ENCODE measurements at regions not wholly inside any gene's neighbourhood (a gene's known extent, or its start where the extent isn't known, plus 50 kb on each side); places are given as distances from the start of the nearest gene placed in this dataset.
"Not testable (repeated sequence)": the region's sequence is repeated elsewhere in the genome, so short reads cannot be mapped to it uniquely, and the experiment has no call there.

DNA sequence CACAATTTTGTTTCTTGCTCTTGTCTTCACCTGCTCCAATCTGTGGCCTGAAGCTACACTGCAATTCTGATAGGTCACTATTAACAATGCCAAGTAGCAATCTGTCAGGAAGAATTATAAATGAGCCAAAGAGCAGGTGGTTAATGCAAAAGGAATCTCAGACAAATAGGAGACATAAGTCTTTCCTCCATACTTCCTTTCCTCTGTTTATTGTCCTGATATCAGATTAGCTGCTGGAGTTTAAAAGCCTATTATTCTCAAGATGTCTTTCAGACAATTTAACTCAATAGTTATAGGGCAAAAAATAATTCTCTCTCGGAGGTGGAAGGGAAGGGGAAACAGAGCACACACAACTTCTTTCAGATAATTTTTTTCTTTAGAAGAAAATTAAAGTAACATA, 491.6 kb downstream of the MFSD1 start:
- no peak overlapping the region for H3K4ac ChIP-seq (ENCODE audit: low read length)
- no peak overlapping the region for H2BK120ac ChIP-seq (ENCODE audit: low read depth, low read length)
- no peak overlapping the region for H3K23ac ChIP-seq (ENCODE audit: low read depth, low read length, poor library complexity)
- H3K18ac ChIP-seq (ENCODE audit: low read length), result no peak overlapping the region
- H3K14ac ChIP-seq (ENCODE audit: low read length), result no peak overlapping the region
- H3K4me2 ChIP-seq (ENCODE audit: insufficient read depth, low read length, poor library complexity, severe bottlenecking), result no peak overlapping the region
- no peak overlapping the region for H4K8ac ChIP-seq (ENCODE audit: low read depth, low read length)
- no peak overlapping the region for H3K4me3 ChIP-seq (ENCODE audit: low read length in 2 of 2)
- H2BK15ac ChIP-seq (ENCODE audit: low read length), result no peak overlapping the region
- H3K4me1 ChIP-seq (ENCODE audit: control insufficient read depth in 2 of 2, insufficient read depth in 1 of 2, low read depth in 1 of 2, low read length in 2 of 2), result no peaks in the 10 kb centered on the region
- no peaks in the 10 kb centered on the region for H3K9me3 ChIP-seq (replicated peaks in 1 of 2; ENCODE audit: control insufficient read depth in 2 of 2, insufficient read depth in 1 of 2, low read depth in 1 of 2, low read length in 2 of 2)
- H3K79me1 ChIP-seq (ENCODE audit: low read depth, low read length), result no peaks in the 10 kb centered on the region
- H4K91ac ChIP-seq (ENCODE audit: low read depth, low read length, poor library complexity), result no peak overlapping the region
- no peak overlapping the region for H2BK5ac ChIP-seq (ENCODE audit: low read length)
- no peak overlapping the region for H3K9ac ChIP-seq (ENCODE audit: low read depth, low read length, poor library complexity)
- WGBS, 2 donors (ENCODE audit: extremely low coverage in 2 of 2, insufficient read length in 2 of 2, insufficient replicate concordance in 1 of 2), result no CpG with 5 or more reads among the region's 1 CpG
- no peaks in the 10 kb centered on the region for H3K27me3 ChIP-seq (ENCODE audit: control insufficient read depth in 3 of 3, insufficient read depth in 3 of 3, low read depth in 1 of 3, low read length in 3 of 3)
- no peak overlapping the region for H2BK12ac ChIP-seq (ENCODE audit: low read length)
- H3K27ac ChIP-seq (replicated peaks; ENCODE audit: low read length), result no peak overlapping the region
- no peak overlapping the region for H2AK5ac ChIP-seq (ENCODE audit: low read depth, low read length)
- DNase-seq (ENCODE audit: low spot score), result no peak
- no peak overlapping the region for H2AFZ ChIP-seq (ENCODE audit: low read length)
- H3K36me3 ChIP-seq (replicated peaks in 1 of 2; ENCODE audit: control insufficient read depth in 2 of 2, insufficient read depth in 2 of 2, low read length in 2 of 2), result no peaks in the 10 kb centered on the region

DNA sequence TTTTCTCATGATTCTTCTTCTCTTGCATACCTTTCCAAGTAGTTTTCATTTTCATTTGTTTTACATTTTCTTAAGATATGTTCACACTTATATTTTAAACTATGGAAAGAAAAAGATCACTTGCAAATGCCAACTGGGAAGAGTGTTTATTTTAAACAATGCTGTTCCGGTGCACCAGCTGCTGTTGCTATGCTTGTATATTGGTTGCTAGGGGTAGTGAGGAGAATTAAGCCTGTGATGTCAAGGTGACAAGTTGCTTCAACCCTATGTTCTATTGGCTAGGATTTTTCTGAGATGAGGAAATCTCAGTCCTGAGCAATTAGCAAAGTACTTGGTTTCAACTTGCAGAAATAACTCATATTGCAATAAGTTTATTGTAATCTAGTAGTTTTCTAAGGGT, 500.1 kb downstream of the MFSD1 start:
- no peak overlapping the region for H3K4me2 ChIP-seq (ENCODE audit: insufficient read depth, low read length, poor library complexity, severe bottlenecking)
- no peak overlapping the region for H2BK5ac ChIP-seq (ENCODE audit: low read length)
- no peak overlapping the region for H3K27ac ChIP-seq (replicated peaks; ENCODE audit: low read length)
- no peak overlapping the region for H3K23ac ChIP-seq (ENCODE audit: low read depth, low read length, poor library complexity)
- no peak overlapping the region for H2AFZ ChIP-seq (ENCODE audit: low read length)
- H3K9ac ChIP-seq (ENCODE audit: low read depth, low read length, poor library complexity), result no peak overlapping the region
- H4K8ac ChIP-seq (ENCODE audit: low read depth, low read length), result no peak overlapping the region
- H3K4ac ChIP-seq (ENCODE audit: low read length), result no peak overlapping the region
- no peak overlapping the region for H4K91ac ChIP-seq (ENCODE audit: low read depth, low read length, poor library complexity)
- H3K14ac ChIP-seq (ENCODE audit: low read length), result no peak overlapping the region
- no peak overlapping the region for H3K4me3 ChIP-seq (ENCODE audit: low read length in 2 of 2)
- no peak for DNase-seq (ENCODE audit: low spot score)
- H3K27me3 ChIP-seq (ENCODE audit: control insufficient read depth in 3 of 3, insufficient read depth in 3 of 3, low read depth in 1 of 3, low read length in 3 of 3), result no peaks in the 10 kb centered on the region
- no peak overlapping the region for H2AK5ac ChIP-seq (ENCODE audit: low read depth, low read length)
- no peaks in the 10 kb centered on the region for H3K9me3 ChIP-seq (replicated peaks in 1 of 2; ENCODE audit: control insufficient read depth in 2 of 2, insufficient read depth in 1 of 2, low read depth in 1 of 2, low read length in 2 of 2)
- no peak overlapping the region for H2BK120ac ChIP-seq (ENCODE audit: low read depth, low read length)
- no peaks in the 10 kb centered on the region for H3K36me3 ChIP-seq (replicated peaks in 1 of 2; ENCODE audit: control insufficient read depth in 2 of 2, insufficient read depth in 2 of 2, low read length in 2 of 2)
- no peak overlapping the region for H2BK12ac ChIP-seq (ENCODE audit: low read length)
- H3K79me1 ChIP-seq (ENCODE audit: low read depth, low read length), result no peaks in the 10 kb centered on the region
- H3K18ac ChIP-seq (ENCODE audit: low read length), result no peak overlapping the region
- no CpG with 5 or more reads among the region's 1 CpG for WGBS, 2 donors (ENCODE audit: extremely low coverage in 2 of 2, insufficient read length in 2 of 2, insufficient replicate concordance in 1 of 2)
- H3K4me1 ChIP-seq (ENCODE audit: control insufficient read depth in 2 of 2, insufficient read depth in 1 of 2, low read depth in 1 of 2, low read length in 2 of 2), result no peaks in the 10 kb centered on the region
- no peak overlapping the region for H2BK15ac ChIP-seq (ENCODE audit: low read length)

DNA sequence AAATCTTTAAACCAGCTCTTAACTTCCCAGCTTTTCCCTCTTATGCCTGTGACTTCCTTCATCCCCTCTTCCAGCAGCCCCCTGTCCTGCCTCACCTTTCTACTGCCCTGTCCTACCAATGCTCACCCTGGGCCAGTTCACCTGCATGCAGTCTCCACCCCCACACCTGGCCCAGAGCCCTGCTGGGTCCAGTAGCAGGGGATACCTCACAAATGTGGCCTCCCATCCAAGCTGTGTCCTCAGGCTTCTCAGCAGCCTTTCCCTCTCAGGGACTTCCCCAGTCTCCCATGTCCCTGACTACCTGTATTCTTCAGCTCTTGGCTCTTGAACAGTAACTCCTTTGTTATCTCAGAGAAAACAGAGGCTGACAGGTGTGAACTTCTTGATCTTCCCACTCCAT, 503.2 kb downstream of the MFSD1 start:
- H2AFZ ChIP-seq (ENCODE audit: low read length), result no peak overlapping the region
- H2BK15ac ChIP-seq (ENCODE audit: low read length), result no peak overlapping the region
- H3K36me3 ChIP-seq (replicated peaks in 1 of 2; ENCODE audit: control insufficient read depth in 2 of 2, insufficient read depth in 2 of 2, low read length in 2 of 2), result no peaks in the 10 kb centered on the region
- H3K79me1 ChIP-seq (ENCODE audit: low read depth, low read length), result no peaks in the 10 kb centered on the region
- H3K27ac ChIP-seq (replicated peaks; ENCODE audit: low read length), result no peak overlapping the region
- peak overlapping the region; percentile 61 for H3K4ac ChIP-seq (ENCODE audit: low read length)
- no peak overlapping the region for H2AK5ac ChIP-seq (ENCODE audit: low read depth, low read length)
- H3K9ac ChIP-seq (ENCODE audit: low read depth, low read length, poor library complexity), result peak overlapping the region; percentile 67
- H3K14ac ChIP-seq (ENCODE audit: low read length), result no peak overlapping the region
- H3K9me3 ChIP-seq (replicated peaks in 1 of 2; ENCODE audit: control insufficient read depth in 2 of 2, insufficient read depth in 1 of 2, low read depth in 1 of 2, low read length in 2 of 2), result no peaks in the 10 kb centered on the region
- H3K4me1 ChIP-seq (ENCODE audit: control insufficient read depth in 2 of 2, insufficient read depth in 1 of 2, low read depth in 1 of 2, low read length in 2 of 2), result no peaks in the 10 kb centered on the region
- H2BK12ac ChIP-seq (ENCODE audit: low read length), result no peak overlapping the region
- no peak for DNase-seq (ENCODE audit: low spot score)
- H3K4me2 ChIP-seq (ENCODE audit: insufficient read depth, low read length, poor library complexity, severe bottlenecking), result no peak overlapping the region
- no peak overlapping the region for H3K4me3 ChIP-seq (ENCODE audit: low read length in 2 of 2)
- H3K23ac ChIP-seq (ENCODE audit: low read depth, low read length, poor library complexity), result no peak overlapping the region
- H4K91ac ChIP-seq (ENCODE audit: low read depth, low read length, poor library complexity), result no peak overlapping the region
- H2BK5ac ChIP-seq (ENCODE audit: low read length), result no peak overlapping the region
- H4K8ac ChIP-seq (ENCODE audit: low read depth, low read length), result no peak overlapping the region
- H2BK120ac ChIP-seq (ENCODE audit: low read depth, low read length), result no peak overlapping the region
- H3K27me3 ChIP-seq (ENCODE audit: control insufficient read depth in 3 of 3, insufficient read depth in 3 of 3, low read depth in 1 of 3, low read length in 3 of 3), result no peaks in the 10 kb centered on the region
- H3K18ac ChIP-seq (ENCODE audit: low read length), result peak overlapping the region; percentile 29

DNA sequence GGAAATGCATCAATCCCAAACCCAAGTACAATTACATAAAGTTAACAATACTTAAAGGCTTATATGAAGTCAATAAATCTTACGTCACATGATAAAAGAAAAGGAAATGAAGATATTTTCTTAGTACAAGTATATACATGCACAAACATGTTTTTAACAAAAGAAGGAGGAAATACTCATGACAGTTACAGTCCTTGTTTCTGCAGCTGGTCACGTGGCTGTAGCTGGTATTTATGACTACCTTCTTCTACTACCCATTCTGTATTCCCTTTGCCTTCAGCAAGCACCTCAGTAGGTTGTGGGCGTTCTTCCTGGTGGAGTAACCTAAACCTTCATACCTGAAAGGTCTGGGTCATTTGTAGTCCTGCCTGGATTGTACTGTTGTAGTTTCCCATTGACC, 514.9 kb downstream of the MFSD1 start:
- not testable (repeated sequence) for H3K18ac ChIP-seq (ENCODE audit: low read length); H3K14ac ChIP-seq (ENCODE audit: low read length); H4K8ac ChIP-seq (ENCODE audit: low read depth, low read length); H3K4me1 ChIP-seq (ENCODE audit: control insufficient read depth in 2 of 2, insufficient read depth in 1 of 2, low read depth in 1 of 2, low read length in 2 of 2); H3K36me3 ChIP-seq (replicated peaks in 1 of 2; ENCODE audit: control insufficient read depth in 2 of 2, insufficient read depth in 2 of 2, low read length in 2 of 2); H2BK120ac ChIP-seq (ENCODE audit: low read depth, low read length); DNase-seq (ENCODE audit: low spot score); H3K4ac ChIP-seq (ENCODE audit: low read length); H3K27me3 ChIP-seq (ENCODE audit: control insufficient read depth in 3 of 3, insufficient read depth in 3 of 3, low read depth in 1 of 3, low read length in 3 of 3); H3K79me1 ChIP-seq (ENCODE audit: low read depth, low read length); H2BK5ac ChIP-seq (ENCODE audit: low read length); H2AK5ac ChIP-seq (ENCODE audit: low read depth, low read length); H3K27ac ChIP-seq (replicated peaks; ENCODE audit: low read length); H2BK12ac ChIP-seq (ENCODE audit: low read length); H3K4me2 ChIP-seq (ENCODE audit: insufficient read depth, low read length, poor library complexity, severe bottlenecking); H3K23ac ChIP-seq (ENCODE audit: low read depth, low read length, poor library complexity); H3K9me3 ChIP-seq (replicated peaks in 1 of 2; ENCODE audit: control insufficient read depth in 2 of 2, insufficient read depth in 1 of 2, low read depth in 1 of 2, low read length in 2 of 2); H2BK15ac ChIP-seq (ENCODE audit: low read length); H2AFZ ChIP-seq (ENCODE audit: low read length); H3K4me3 ChIP-seq (ENCODE audit: low read length in 2 of 2); H4K91ac ChIP-seq (ENCODE audit: low read depth, low read length, poor library complexity); H3K9ac ChIP-seq (ENCODE audit: low read depth, low read length, poor library complexity)
- no CpG with 5 or more reads among the region's 3 CpGs for WGBS, 2 donors (ENCODE audit: extremely low coverage in 2 of 2, insufficient read length in 2 of 2, insufficient replicate concordance in 1 of 2)

Data from neuronal stem cell (in vitro differentiated cells).